Loucy (cell line): ENCODE measurements at regions not wholly inside any gene's neighbourhood (a gene's known extent, or its start where the extent isn't known, plus 50 kb on each side); places are given as distances from the start of the nearest gene placed in this dataset.

ENCODE experiments used
- H2AFZ ChIP-seq: fragments of 200-600 bp; sonication (generic); 2 replicates; pipeline ENCODE4 v1.6.0; 2016; ENCODE audit warnings: antibody characterized with exemption, mild to moderate bottlenecking, low read length, moderate library complexity
- H3F3A ChIP-seq: fragments of 200-600 bp; 2 replicates; pipeline ENCODE4 v1.6.0; 2016; ENCODE audit warnings: antibody characterized with exemption, low read depth, mild to moderate bottlenecking
- H3K27me3 ChIP-seq: fragments of 200-600 bp; sonication (generic); 2 replicates; pipeline ENCODE4 v1.6.1; 2014; ENCODE audit warnings: low read length, mild to moderate bottlenecking; ENCODE audit not compliant: insufficient read depth, poor library complexity, severe bottlenecking
- H3K36me3 ChIP-seq: fragments of 200-600 bp; sonication (generic); 2 replicates; pipeline ENCODE4 v1.6.1; 2016; ENCODE audit warnings: low read length; ENCODE audit not compliant: insufficient read depth
- H3K4me1 ChIP-seq: fragments of 200-600 bp; sonication (generic); 2 replicates; pipeline ENCODE4 v1.5.1; 2014; ENCODE audit warnings: low read length, mild to moderate bottlenecking; ENCODE audit not compliant: insufficient read depth, poor library complexity, severe bottlenecking
- H3K4me2 ChIP-seq: fragments of 200-600 bp; sonication (generic); 2 replicates; pipeline ENCODE4 v1.6.0; 2014; ENCODE audit warnings: antibody characterized with exemption, low read length, low read depth, mild to moderate bottlenecking; ENCODE audit not compliant: poor library complexity, severe bottlenecking
- H3K4me3 ChIP-seq: fragments of 200-600 bp; sonication (generic); 2 replicates; pipeline ENCODE4 v1.5.1; 2014; ENCODE audit warnings: low read length, mild to moderate bottlenecking, mixed read lengths; ENCODE audit not compliant: poor library complexity, severe bottlenecking
- H3K79me2 ChIP-seq: fragments of 200-600 bp; sonication (generic); 2 replicates; pipeline ENCODE4 v1.6.1; 2014; ENCODE audit warnings: low read length; ENCODE audit not compliant: insufficient read depth
- H3K9ac ChIP-seq: fragments of 200-600 bp; sonication (generic); 2 replicates; pipeline ENCODE4 v1.6.0; 2014; ENCODE audit warnings: mild to moderate bottlenecking, low read depth, low read length, moderate library complexity; ENCODE audit not compliant: poor library complexity, severe bottlenecking
- H3K9me2 ChIP-seq: fragments of 200-600 bp; sonication (generic); replicated peaks from 2 replicates; pipeline ENCODE4 v1.6.1; 2016; ENCODE audit warnings: low read depth, low read length, mixed read lengths
- H3K9me3 ChIP-seq: fragments of 200-600 bp; sonication (generic); 2 replicates; pipeline ENCODE4 v1.6.1; 2014; ENCODE audit warnings: mild to moderate bottlenecking, antibody characterized with exemption, low read length, low read depth; ENCODE audit not compliant: insufficient read depth
- H4K20me1 ChIP-seq: fragments of 200-600 bp; sonication (generic); 2 replicates; pipeline ENCODE4 v1.6.0; 2014; ENCODE audit warnings: antibody characterized with exemption, low read length, mild to moderate bottlenecking; ENCODE audit not compliant: insufficient read depth, poor library complexity, severe bottlenecking
- EZH2phosphoT487 ChIP-seq: fragments of 200-600 bp; IDR thresholded peaks from 2 replicates; pipeline ENCODE4 v1.6.1; 2018; ENCODE audit warnings: antibody characterized with exemption, mild to moderate bottlenecking, moderate library complexity, borderline replicate concordance
- TF ChIP-seq, protein P1 (sequence below): fragments of 200-600 bp; sonication (generic); conservative IDR thresholded peaks from 2 replicates; pipeline ENCODE4 v1.5.1; 2014; ENCODE audit warnings: mild to moderate bottlenecking, antibody characterized with exemption, low read length

DNA sequence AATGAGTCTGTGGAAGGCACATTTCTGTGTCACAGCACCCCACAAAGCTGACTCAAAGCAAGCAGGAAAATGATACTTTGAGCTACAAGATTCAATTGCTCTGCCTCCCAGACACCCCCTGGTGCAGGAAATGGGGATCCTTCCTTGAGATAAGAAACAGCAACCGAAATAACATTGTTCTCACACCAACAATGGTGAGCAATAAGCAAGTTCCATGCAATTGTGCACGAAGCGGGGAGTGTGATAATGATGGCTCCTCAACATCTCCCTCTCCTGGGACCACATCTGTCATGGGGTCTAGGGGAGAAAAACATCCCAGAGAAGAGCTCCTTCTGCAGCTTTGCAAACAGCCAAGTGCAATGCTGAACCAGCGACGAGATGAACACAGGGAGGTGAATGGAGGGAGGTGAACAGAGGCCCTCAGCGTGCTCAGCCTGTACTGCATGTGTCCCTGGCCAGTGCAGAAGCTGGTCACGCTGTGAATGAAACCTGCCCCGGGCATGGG is 67.7 kb downstream of the PDCL3 start:
- TF ChIP-seq, protein P1, sequence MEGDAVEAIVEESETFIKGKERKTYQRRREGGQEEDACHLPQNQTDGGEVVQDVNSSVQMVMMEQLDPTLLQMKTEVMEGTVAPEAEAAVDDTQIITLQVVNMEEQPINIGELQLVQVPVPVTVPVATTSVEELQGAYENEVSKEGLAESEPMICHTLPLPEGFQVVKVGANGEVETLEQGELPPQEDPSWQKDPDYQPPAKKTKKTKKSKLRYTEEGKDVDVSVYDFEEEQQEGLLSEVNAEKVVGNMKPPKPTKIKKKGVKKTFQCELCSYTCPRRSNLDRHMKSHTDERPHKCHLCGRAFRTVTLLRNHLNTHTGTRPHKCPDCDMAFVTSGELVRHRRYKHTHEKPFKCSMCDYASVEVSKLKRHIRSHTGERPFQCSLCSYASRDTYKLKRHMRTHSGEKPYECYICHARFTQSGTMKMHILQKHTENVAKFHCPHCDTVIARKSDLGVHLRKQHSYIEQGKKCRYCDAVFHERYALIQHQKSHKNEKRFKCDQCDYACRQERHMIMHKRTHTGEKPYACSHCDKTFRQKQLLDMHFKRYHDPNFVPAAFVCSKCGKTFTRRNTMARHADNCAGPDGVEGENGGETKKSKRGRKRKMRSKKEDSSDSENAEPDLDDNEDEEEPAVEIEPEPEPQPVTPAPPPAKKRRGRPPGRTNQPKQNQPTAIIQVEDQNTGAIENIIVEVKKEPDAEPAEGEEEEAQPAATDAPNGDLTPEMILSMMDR: no peak
- no peak for TF ChIP-seq EZH2phosphoT487
- Histone ChIP-seq H3K9me2 (no peaks in the 10 kb centered on the region), H4K20me1 (no peaks in the 10 kb centered on the region), H3K4me2 (peak overlapping the region; percentile 17), H2AFZ (no peak overlapping the region; the same call in 1 of the 2 replicates), H3K4me3 (no peak overlapping the region), H3K9ac (no peak overlapping the region), H3K36me3 (no peaks in the 10 kb centered on the region), H3F3A (no peaks in the 10 kb centered on the region), H3K9me3 (no peaks in the 10 kb centered on the region), H3K27me3 (no peaks in the 10 kb centered on the region), H3K4me1 (peaks cover 10% of the 10 kb centered on the region), H3K79me2 (no peaks in the 10 kb centered on the region)

DNA sequence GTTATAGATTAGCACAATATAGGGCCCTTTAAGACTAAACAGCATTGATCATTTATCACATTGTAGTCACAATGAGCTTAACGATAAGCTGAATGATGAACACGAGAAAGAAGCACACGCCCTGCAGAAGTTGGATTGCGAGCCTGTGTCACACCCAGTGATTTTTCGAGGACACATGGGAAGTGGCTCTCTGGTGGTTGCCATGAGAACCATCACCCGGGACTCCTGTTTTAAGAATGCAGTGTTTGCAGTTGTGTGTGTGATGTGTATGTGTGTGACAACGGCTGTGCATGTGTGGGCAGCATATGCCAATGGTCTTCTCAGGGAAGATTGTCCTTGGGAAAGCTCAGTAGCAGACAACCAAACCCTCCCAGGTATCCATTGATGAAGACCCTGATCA is 69.2 kb downstream of the PDCL3 start:
- no peak for TF ChIP-seq EZH2phosphoT487
- TF ChIP-seq, protein P1: no peak

DNA sequence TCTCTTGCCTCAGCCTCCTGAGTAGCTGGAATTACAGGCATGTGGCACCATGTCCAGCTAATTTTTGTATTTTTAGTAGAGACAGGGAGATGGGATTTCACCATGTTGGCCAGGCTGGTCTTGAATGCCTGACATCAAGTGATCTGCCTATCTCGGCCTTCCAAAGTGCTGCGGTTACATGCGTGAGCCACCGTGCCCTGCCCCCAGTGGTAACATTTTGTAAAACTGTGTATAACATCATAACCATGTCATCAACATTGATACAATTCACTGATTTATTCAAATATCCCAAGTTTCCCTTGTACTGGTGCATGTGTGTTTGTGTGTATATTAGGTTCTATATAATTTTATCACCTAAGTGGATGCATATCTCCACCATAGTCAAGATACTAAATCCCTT is 70.0 kb downstream of the PDCL3 start:
- TF ChIP-seq EZH2phosphoT487: no peak
- TF ChIP-seq, protein P1: 0 out of 2 replicates have a peak, but pooled peaks have one; percentile 21

More for the DNA sequence above, 69.2 kb downstream of the PDCL3 start:
- Histone ChIP-seq H3K4me2 (no peak overlapping the region), H3K27me3 (no peaks in the 10 kb centered on the region), H3F3A (no peaks in the 10 kb centered on the region), H3K4me1 (peaks cover 10% of the 10 kb centered on the region), H4K20me1 (no peaks in the 10 kb centered on the region), H3K4me3 (no peak overlapping the region), H3K9me3 (no peaks in the 10 kb centered on the region), H3K79me2 (no peaks in the 10 kb centered on the region), H2AFZ (no peak overlapping the region), H3K36me3 (no peaks in the 10 kb centered on the region), H3K9me2 (no peaks in the 10 kb centered on the region), H3K9ac (no peak overlapping the region)

More for the DNA sequence above, 70.0 kb downstream of the PDCL3 start:
- Histone ChIP-seq H3K9me3 (no peaks in the 10 kb centered on the region), H3K4me3 (no peak overlapping the region), H4K20me1 (no peaks in the 10 kb centered on the region), H3K4me1 (peaks cover 10% of the 10 kb centered on the region), H3K9ac (no peak overlapping the region), H3F3A (no peaks in the 10 kb centered on the region), H3K36me3 (no peaks in the 10 kb centered on the region), H3K27me3 (no peaks in the 10 kb centered on the region), H3K4me2 (no peak overlapping the region), H3K79me2 (no peaks in the 10 kb centered on the region), H3K9me2 (no peaks in the 10 kb centered on the region), H2AFZ (no peak overlapping the region)
